HG02938 (cell line): ENCODE measurements at regions not wholly inside any gene's neighbourhood (a gene's known extent, or its start where the extent isn't known, plus 50 kb on each side); places are given as distances from the start of the nearest gene placed in this dataset.

Experiments
- ATAC-seq: cut with Tn5 transposase; IDR thresholded peaks from one replicate; pipeline ENCODE4 v1.9.1; 2021; ENCODE audit warnings: mild to moderate bottlenecking, moderate library complexity; ENCODE audit not compliant: unreplicated experiment

- ATAC-seq: no peak
These were observed 68.8 kb upstream of the ALDH1A3 start for GRCh38 chr15:100810831-100811230.

GRCh38 chr15:100812802-100813201 lies 66.8 kb upstream of the ALDH1A3 start:
- ATAC-seq: no peak

- no peak for ATAC-seq
These were observed 60.7 kb upstream of the ALDH1A3 start for GRCh38 chr15:100818927-100819326.

GRCh38 chr15:100820528-100820927 lies 59.1 kb upstream of the ALDH1A3 start:
- ATAC-seq: no peak

GRCh38 chr15:100821327-100821726 lies 58.3 kb upstream of the ALDH1A3 start:
- ATAC-seq: no peak

- no peak for ATAC-seq
These were observed 55.4 kb upstream of the ALDH1A3 start for GRCh38 chr15:100824211-100824610.

- ATAC-seq: no peak
These were observed 50.2 kb upstream of the ALDH1A3 start for GRCh38 chr15:100829457-100829856.
